ENCODE measurements at regions not wholly inside any gene's neighbourhood (a gene's known extent, or its start where the extent isn't known, plus 50 kb on each side); places are given as distances from the start of the nearest gene placed in this dataset.

- H3K9me3 ChIP-seq (ENCODE audit: severe bottlenecking) = no peaks in the 10 kb centered on the region
- H3K27ac ChIP-seq (ENCODE audit: poor library complexity, severe bottlenecking) = no peak overlapping the region
- no peak for TF ChIP-seq CTCF (IDR thresholded peaks at IDR 0.05; ENCODE audit: poor library complexity, severe bottlenecking)
- no peaks in the 10 kb centered on the region for H3K36me3 ChIP-seq (ENCODE audit: low read depth)
- peaks cover 9% of the 10 kb centered on the region for H3K4me1 ChIP-seq (ENCODE audit: insufficient read depth, poor library complexity, severe bottlenecking)
- H3K27me3 ChIP-seq (ENCODE audit: insufficient read depth, poor library complexity, severe bottlenecking) = no peaks in the 10 kb centered on the region
- H3K4me3 ChIP-seq (ENCODE audit: severe bottlenecking) = no peak overlapping the region
- DNase-seq (ENCODE audit: low spot score) (no peak), ATAC-seq (ENCODE audit: low read depth) (no peak)
Observed at GRCh38 chr1:98267423-98267822, 346.6 kb upstream of the DPYD start.

- Histone ChIP-seq H3K4me1 (ENCODE audit: insufficient read depth, poor library complexity, severe bottlenecking) (peaks cover 9% of the 10 kb centered on the region), H3K9me3 (ENCODE audit: severe bottlenecking) (no peaks in the 10 kb centered on the region), H3K4me3 (ENCODE audit: severe bottlenecking) (no peak overlapping the region), H3K36me3 (ENCODE audit: low read depth) (no peaks in the 10 kb centered on the region), H3K27me3 (ENCODE audit: insufficient read depth, poor library complexity, severe bottlenecking) (no peaks in the 10 kb centered on the region), H3K27ac (ENCODE audit: poor library complexity, severe bottlenecking) (peak overlapping the region; percentile 56)
- DNase-seq (ENCODE audit: low spot score) (no peak), ATAC-seq (ENCODE audit: low read depth) (no peak)
- TF ChIP-seq CTCF (IDR thresholded peaks at IDR 0.05; ENCODE audit: poor library complexity, severe bottlenecking) = no peak
Observed at GRCh38 chr1:98264727-98265126, 343.9 kb upstream of the DPYD start.

DNA sequence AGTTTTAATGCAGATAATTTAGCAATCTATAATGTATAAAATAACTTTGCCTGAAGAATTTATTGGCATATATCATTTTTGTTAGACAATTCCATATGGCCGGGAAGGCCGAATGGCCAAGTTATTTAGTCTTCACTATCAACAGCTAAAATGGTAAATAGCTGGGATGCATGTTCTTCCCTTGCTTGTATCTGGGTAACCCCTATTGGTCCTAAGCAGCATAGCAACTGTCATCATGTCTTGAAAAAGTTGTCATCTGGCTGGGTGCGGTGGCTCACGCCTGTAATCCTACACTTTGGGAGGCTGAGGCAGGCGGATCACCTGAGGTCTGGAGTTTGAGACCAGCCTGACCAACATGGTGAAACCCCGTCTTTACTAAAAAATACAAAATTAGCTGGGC is 340.0 kb upstream of the DPYD start:
- no peak for TF ChIP-seq CTCF (IDR thresholded peaks at IDR 0.05; ENCODE audit: poor library complexity, severe bottlenecking)

GRCh38 chr1:98260412-98260811 is 339.6 kb upstream of the DPYD start:
- no peak overlapping the region for H3K27ac ChIP-seq (ENCODE audit: poor library complexity, severe bottlenecking)
- peaks cover 9% of the 10 kb centered on the region for H3K4me1 ChIP-seq (ENCODE audit: insufficient read depth, poor library complexity, severe bottlenecking)
- no peaks in the 10 kb centered on the region for H3K36me3 ChIP-seq (ENCODE audit: low read depth)
- H3K4me3 ChIP-seq (ENCODE audit: severe bottlenecking) = no peak overlapping the region
- ATAC-seq (ENCODE audit: low read depth) (no peak), DNase-seq (ENCODE audit: low spot score) (no peak)
- H3K9me3 ChIP-seq (ENCODE audit: severe bottlenecking) = no peaks in the 10 kb centered on the region
- TF ChIP-seq CTCF (IDR thresholded peaks at IDR 0.05; ENCODE audit: poor library complexity, severe bottlenecking) = no peak
- no peaks in the 10 kb centered on the region for H3K27me3 ChIP-seq (ENCODE audit: insufficient read depth, poor library complexity, severe bottlenecking)

More for the DNA sequence above, 340.0 kb upstream of the DPYD start:
- H3K9me3 ChIP-seq (ENCODE audit: severe bottlenecking) = no peaks in the 10 kb centered on the region
- H3K4me3 ChIP-seq (ENCODE audit: severe bottlenecking) = no peak overlapping the region
- no peak for DNase-seq (ENCODE audit: low spot score)
- no peaks in the 10 kb centered on the region for H3K36me3 ChIP-seq (ENCODE audit: low read depth)
- ATAC-seq (ENCODE audit: low read depth) = no peak
- no peak overlapping the region for H3K27ac ChIP-seq (ENCODE audit: poor library complexity, severe bottlenecking)
- H3K27me3 ChIP-seq (ENCODE audit: insufficient read depth, poor library complexity, severe bottlenecking) = no peaks in the 10 kb centered on the region
- H3K4me1 ChIP-seq (ENCODE audit: insufficient read depth, poor library complexity, severe bottlenecking) = peaks cover 9% of the 10 kb centered on the region

DNA sequence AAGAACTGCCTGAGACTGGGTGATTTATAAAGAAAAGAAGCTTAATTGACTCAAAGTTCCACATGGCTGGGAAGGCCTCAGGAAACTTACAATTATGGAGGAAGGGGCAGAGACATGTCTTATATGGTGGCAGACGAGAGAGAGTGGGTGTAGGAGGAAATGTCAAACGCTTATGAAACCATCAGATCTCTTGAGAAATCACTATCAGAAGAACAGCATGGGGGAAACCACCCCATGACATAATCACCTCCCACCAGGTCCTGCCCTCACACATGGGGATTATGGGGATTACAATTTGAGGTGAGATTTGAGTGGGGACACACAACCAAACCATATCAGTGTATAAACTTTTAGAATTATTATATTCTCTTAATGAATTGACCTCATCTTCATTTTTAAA is 335.9 kb upstream of the DPYD start:
- no peak for ATAC-seq (ENCODE audit: low read depth)
- Histone ChIP-seq H3K4me3 (ENCODE audit: severe bottlenecking) (no peak overlapping the region), H3K27me3 (ENCODE audit: insufficient read depth, poor library complexity, severe bottlenecking) (no peaks in the 10 kb centered on the region), H3K4me1 (ENCODE audit: insufficient read depth, poor library complexity, severe bottlenecking) (no peaks in the 10 kb centered on the region), H3K27ac (ENCODE audit: poor library complexity, severe bottlenecking) (no peak overlapping the region), H3K9me3 (ENCODE audit: severe bottlenecking) (no peaks in the 10 kb centered on the region), H3K36me3 (ENCODE audit: low read depth) (no peaks in the 10 kb centered on the region)
- no peak for TF ChIP-seq CTCF (IDR thresholded peaks at IDR 0.05; ENCODE audit: poor library complexity, severe bottlenecking)
- DNase-seq (ENCODE audit: low spot score) = no peak

All from RWPE2 (cell line).